Astrocyte of the cerebellum (primary cell): ENCODE measurements at regions not wholly inside any gene's neighbourhood (a gene's known extent, or its start where the extent isn't known, plus 50 kb on each side); places are given as distances from the start of the nearest gene placed in this dataset.

ENCODE experiments used
- DNase-seq: peaks from one replicate; pipeline ENCODE4 v3.0.0-alpha.2; 2011; ENCODE audit warnings: low read depth
- H3K4me3 ChIP-seq: 2 replicates; pipeline ENCODE4 v1.5.1; 2011; ENCODE audit warnings: mild to moderate bottlenecking, low read depth, low read length, moderate library complexity
- CTCF ChIP-seq: IDR thresholded peaks from 2 replicates; pipeline ENCODE4 v1.5.1; 2012; ENCODE audit warnings: low read length, low read depth, moderate library complexity, mild to moderate bottlenecking; ENCODE audit errors: missing control alignments
- in situ Hi-C: cut with HindIII; loops from 2 replicates; pipeline ENCODE4 v1.10.0; 2017; ENCODE audit warnings: low sequenced_read_pairs

DNA sequence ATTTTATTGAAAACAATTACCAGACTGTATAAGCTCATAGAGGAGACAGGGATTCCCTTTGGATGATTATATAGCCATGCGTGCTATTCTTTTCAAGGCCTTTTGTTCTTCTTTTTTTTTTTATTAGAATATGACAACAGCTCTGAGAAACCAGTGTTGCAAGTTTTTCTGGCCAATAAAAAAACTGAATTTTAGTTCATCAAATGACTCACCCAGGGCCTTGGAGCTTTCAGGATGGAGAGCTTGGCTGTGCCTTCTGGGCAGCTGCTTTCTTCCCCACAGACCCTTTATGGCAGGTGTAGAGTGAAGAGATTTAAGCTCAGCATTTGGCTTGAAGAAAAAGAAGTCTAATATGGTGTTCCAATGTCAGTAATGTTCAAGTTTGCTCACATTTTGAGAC, 497.9 kb upstream of the FANCL start:
- TF ChIP-seq CTCF: no peak
- in situ Hi-C loops: no loop called here
- no peak overlapping the region for H3K4me3 ChIP-seq
- no peak for DNase-seq

DNA sequence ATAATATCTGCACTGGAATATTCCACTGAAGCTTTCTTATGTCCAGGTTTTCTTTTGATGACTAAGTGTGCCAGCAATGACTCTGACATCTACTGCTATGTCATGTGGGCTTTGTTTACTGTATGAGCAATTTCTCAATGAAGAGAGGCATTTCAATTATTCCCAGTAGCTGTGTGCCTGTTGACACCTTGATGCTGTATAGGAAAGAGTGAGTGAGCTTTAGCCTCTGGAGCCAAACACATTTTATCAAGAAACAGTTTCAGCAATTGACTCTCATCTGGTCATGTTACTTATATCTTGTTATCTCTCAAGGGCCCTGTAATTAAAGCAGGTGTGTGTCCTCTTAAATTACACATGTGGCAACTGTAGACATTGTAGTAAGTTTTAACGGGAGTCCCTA, 493.2 kb upstream of the FANCL start:
- no peak overlapping the region for H3K4me3 ChIP-seq
- in situ Hi-C loops: no loop called here
- TF ChIP-seq CTCF: no peak
- DNase-seq: no peak

GRCh38 chr2:58732999-58733398, 491.9 kb upstream of the FANCL start:
- H3K4me3 ChIP-seq: no peak overlapping the region
- in situ Hi-C loops: no loop called here
- TF ChIP-seq CTCF: no peak
- no peak for DNase-seq

GRCh38 chr2:58731488-58731869, 490.4 kb upstream of the FANCL start:
- in situ Hi-C loops: no loop called here
- H3K4me3 ChIP-seq: no peak overlapping the region
- DNase-seq: no peak
- no peak for TF ChIP-seq CTCF

- no peak for TF ChIP-seq CTCF
- no peak for DNase-seq
- in situ Hi-C loops: no loop called here
Observed at GRCh38 chr2:58730764-58731487, 489.8 kb upstream of the FANCL start.

DNA sequence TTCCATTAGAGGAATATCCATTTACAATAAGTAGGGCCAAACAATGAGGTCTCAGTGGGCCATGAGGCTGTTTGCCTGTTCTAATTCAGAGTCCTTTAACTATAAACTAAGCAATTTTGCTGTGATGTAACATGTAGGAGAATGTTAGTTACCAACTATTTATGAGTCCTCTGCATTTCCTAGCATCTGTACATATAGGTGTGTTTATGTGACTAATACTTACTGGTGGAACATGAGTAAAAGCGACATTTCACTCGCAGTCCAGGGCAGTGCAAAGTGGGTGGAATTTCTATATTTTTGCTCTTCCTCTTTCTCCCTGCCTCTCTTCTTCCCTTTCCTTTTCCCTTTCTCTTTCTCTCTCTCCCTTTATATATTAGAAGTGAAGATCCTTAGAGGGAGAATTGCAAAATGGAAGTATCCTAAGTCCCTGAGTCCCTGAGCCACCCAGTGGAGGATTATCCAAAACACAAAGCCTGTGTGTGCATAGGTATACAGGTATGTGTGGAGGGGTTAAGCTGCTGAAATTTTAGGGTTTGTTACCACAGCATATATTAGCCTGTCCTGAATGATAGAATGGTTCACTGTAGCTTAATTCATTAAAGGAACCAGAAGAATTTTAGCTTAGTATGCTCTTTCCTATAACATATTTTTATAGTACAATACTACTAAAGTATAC, 487.0 kb upstream of the FANCL start:
- H3K4me3 ChIP-seq: no peak overlapping the region
- TF ChIP-seq CTCF: no peak
- DNase-seq: no peak
- in situ Hi-C loops: no loop called here

More at GRCh38 chr2:58730764-58731487, 489.8 kb upstream of the FANCL start:
- no peak overlapping the region for H3K4me3 ChIP-seq
